Activated CD8-positive, alpha-beta memory T cell treated with anti-CD3 and anti-CD28 coated beads for 4 hours (primary cell): ENCODE measurements at regions not wholly inside any gene's neighbourhood (a gene's known extent, or its start where the extent isn't known, plus 50 kb on each side); places are given as distances from the start of the nearest gene placed in this dataset.
"Not testable (repeated sequence)": the region's sequence is repeated elsewhere in the genome, so short reads cannot be mapped to it uniquely, and the experiment has no call there.

ENCODE experiments used
- DNase-seq, 2 donors: peaks; one replicate each; pipeline ENCODE4 v3.0.0-alpha.2; 2020; ENCODE audit warnings: low read depth in 2 of 2

DNA sequence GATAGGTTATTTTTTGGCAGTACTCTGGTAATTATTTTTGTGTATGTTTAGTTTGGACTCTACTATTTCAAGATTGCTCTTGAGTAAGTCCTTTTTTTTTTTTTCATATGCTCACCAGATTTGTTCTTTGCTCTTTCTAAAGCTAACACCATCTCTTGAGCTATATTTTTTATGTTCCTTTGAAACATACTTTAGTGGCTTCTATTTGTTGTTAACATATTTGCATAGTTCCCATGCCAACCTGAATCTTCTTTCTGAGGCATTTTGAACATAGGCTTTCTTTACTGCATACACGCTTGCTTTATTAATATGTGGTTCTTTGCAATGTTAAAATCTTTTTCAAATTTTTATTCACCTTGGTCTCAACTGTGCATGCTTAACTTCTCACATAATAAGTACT lies 1644.9 kb downstream of the SUCLG1 start:
- no peak for DNase-seq

DNA sequence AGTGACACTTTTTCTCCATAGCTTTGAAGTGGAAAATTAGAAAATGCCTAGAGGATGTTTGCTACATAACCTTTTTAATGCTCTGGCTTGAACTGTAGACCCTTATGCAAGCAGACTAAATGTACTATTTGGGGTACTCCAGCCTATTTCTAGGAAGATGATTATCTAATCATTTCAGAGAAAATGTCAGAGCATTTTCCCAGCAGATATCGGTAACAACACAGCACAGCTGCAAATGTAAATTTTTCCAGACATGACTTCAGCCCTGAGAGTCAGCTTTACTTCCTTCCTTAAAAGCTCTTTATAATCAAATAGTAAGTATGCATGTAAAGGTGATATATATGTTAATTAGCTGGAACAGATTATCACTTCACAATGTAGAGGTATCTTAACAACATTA lies 1647.1 kb downstream of the SUCLG1 start:
- no peak for DNase-seq

DNA sequence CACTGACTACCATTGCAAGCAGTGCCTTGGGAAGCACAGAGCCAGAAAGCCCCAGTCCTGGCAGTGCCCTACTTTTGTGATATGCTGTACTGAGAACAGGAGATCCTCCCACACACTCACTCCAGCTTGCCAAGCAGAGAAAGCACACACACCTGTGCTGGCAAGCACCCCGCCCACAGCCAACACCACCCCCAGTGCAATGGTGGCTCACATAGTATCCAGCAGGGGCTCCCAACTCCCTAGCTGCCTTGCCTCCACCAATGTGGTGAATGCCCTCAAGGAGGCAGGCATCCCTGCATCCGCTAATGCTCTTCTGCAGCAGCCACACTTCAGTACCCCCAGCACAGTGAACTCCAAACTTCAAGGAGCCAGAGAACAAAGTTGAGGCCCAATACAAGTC lies 1655.8 kb downstream of the SUCLG1 start:
- DNase-seq, result no peak

DNA sequence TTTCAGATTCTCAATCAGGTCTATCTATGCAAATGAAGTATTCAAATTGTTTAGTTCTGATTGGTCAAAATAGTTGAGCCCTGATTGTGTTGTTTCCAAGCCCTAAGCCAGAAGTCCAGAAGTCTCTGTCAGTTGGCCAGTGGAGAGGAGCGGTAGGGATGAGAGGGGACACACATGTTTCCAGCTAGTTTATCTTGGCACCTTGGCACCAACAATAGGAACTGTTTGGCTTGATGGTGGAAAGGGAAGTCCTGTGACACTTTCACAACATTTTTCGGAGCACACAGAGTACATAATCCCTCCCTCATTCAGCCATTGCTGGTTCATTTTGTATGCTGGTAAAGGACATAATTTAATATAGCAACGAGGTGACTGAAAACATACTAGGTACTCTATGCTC lies 1661.6 kb downstream of the SUCLG1 start:
- no peak for DNase-seq

DNA sequence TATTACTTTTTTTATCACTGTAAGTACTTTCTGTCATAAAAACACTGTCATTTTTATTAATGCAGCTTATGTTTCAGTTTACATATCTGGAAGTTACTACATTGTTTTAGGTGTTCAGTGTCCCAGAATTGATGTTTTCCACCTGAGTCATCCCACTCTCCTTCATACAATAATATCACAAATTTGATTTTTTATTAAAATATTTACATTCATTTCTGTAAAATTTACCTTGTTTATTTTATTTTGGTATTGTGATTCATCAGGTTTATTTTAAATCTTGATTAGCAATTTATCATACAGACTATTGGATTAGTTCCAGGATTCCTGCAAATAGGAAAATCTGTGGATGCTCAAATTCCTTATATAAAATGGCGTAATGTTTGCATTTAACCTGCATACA lies 1662.9 kb downstream of the SUCLG1 start:
- no peak for DNase-seq

DNA sequence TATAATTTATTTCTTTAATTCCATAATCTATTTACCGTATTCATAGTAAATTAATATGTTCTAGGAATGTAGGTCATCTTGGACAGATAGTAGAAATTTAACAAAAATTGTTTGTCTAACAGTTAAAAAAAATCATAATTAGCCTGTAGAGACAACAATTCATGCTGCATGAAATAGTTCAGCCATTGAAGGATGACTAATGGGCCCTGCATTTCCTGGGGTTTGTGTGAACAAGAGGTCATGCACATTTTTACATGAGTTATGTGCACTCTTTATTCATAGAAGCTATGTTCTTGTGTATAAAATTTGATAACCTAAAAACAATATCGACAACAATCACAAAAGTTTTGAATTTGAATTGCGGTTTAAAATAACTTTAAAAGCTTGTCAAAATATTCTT lies 1663.6 kb downstream of the SUCLG1 start:
- no peak for DNase-seq

DNA sequence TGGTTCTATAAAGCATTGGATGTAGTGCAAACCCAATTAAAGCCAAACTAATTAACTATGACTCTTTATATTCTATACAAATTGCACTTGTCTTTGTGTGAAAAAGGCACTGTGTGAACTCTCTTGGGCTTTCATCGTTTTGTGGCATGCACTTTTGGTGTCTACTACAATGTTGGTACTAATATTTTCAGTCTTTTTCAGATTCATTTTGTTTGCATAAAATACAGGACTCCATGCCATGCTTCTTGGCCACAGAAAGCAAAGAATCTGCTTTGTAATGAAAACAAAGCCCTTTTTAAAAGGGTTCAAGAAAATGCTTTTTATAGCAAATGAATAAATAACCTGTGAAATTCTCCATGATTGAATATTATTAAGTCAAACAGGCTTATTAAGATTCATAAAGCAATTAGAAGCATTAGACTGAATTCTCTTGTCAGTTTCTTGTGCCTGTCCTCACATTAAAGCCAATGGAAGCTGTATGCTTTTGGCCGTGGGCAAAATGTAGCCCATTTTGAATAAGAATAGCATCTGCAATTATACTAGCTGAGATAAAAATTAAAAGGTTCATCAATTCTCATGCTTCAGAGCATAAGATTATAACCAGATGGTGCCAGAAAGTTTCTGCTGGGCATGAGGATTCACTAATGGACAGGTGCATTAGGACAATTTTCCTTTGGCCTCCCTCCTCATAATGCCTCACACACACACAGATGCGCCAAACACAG lies 1665.2 kb downstream of the SUCLG1 start:
- DNase-seq, result no peak

DNA sequence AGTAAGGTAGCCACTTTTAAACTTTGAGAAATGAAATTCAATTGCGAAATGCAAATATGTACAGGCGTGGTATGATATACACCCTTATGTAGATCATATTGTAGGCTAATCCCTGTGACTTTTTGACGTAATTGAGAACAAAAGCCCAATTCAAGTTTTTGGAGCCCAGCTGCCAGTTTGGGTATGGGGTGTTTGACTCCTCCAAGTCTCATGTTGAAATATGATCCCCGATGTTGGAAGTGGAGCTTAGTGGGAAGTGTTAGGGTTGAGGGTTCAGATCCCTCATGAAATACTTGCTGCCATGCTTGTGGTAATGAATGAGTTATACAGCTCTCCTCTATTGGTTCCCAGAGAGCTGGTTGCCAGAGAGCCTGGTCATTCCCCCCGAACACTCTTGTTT lies 1666.8 kb downstream of the SUCLG1 start:
- no peak for DNase-seq

DNA sequence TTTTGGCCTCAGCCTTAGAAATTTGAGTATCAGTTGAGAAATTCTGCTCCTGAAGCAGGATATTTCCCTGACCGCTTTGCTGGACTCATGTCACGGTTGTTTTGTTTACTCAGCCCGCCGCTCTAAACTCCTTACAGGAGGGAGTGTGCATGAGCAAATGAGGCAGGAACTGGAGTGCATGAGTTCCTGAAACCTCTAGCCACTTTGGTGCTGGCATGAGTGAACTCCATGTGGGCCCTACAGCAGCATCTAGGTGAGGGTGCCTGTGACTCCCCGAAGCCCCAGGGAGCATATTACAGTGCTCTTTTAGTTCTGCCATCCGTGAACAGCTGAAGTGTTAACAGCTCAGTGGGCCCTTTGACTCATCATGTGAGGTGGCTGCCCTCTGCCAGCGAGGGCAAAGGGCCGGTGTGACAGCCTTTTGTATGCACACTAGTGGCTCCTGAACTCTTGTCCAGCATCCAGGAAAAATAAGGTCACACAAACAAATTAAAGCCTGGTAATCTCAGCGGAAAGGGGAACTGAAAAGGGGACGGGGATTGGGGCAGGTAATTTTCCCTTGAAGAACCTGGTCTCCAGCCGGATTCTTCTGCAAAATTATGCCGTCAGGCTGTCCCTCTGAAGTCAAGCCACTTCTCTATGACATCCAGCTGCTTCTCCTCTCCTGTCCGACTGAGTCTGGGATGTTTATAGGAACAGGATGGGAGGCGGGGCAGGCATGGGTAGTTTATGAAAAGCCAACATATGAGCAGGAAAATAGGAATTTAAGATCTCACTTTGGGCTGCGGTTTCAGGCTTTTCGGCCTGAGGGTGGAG lies 1668.7 kb downstream of the SUCLG1 start:
- DNase-seq, result no peak

DNA sequence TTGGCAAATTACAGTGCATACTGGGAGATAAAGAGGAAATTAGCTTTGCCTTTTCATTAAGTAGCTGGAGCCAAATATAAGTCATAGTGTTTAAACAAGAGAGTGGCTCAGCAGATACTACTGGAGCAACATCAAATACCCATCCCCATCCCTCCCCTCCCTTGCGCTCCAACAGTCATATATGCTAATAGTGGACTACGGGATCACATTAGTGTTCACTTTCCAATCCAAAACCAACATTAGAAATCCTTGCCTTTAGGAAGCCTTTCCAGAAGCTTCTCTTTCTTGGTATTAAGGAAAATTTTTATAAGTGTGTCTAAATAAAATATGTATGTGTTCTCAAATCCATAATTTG lies 1669.3 kb downstream of the SUCLG1 start:
- DNase-seq, result no peak

DNA sequence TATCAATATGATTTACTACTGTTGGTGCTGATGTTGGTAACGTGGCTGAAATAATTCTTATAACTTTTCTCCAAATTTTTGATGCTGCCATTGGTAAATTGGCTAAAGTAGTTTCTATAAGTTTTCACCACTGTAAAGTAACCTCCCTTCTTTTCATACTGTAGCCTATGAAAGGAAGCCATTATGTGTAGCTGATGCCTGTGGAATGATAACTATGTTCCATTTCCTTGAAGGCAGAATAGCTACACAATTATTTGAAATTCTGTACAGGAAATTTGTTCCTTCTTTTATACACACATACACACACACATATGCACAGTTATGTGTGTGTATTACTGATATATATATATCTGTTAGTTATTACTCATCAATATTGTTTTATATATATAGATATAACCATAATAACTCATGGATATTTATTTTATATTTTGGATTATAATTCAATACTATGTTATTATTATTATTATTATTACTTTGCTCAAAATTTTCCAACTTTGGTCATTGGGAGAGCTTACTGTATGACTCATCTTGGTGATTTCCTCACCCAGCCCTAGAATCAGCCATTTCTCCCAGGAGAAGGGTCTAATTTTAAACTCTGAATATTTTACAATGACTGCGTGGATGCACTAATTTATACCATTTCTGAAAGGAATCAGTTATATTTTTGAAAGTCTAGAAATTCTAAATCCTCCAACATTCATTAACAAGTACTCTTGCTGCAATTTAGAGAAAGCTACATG lies 1677.7 kb downstream of the SUCLG1 start:
- no peak for DNase-seq

DNA sequence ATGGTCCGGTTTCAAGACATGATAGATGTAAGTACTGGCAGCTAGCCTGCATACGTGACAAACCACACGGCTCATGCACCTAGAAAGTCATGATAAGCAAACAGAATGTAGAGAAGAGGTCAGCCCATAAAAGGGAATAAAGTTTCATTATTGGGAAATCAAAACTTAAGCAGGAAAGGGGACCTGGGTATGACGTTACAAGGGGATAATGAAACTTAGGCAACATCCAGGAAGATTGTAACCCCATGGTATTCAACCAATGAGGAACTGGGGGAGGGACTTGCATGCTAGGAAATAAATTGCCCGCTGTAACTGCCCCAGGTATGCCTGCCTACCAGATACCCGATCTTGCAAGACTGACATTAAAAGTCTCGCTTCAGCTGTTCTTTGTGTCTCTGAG lies 1679.0 kb downstream of the SUCLG1 start:
- DNase-seq, result no peak

DNA sequence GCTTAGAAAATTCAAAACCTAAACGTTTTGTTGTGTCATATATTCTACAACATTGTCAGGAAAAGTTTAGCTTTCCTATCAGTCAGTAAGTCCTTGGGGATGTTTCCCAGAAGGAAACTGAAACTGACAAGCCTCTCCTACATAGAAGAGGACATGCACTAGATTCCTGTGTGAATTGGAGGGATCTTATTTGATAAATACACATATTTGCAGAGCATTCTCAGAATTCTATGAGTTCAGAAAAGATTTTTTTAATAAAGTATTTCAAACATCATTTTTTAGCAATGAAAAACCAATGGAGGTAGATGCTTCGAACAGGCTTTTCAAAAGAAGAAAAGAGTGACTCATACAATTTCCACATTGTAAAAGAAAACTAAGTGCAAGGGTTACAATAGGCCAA lies 1706.7 kb downstream of the SUCLG1 start:
- no peak for DNase-seq

DNA sequence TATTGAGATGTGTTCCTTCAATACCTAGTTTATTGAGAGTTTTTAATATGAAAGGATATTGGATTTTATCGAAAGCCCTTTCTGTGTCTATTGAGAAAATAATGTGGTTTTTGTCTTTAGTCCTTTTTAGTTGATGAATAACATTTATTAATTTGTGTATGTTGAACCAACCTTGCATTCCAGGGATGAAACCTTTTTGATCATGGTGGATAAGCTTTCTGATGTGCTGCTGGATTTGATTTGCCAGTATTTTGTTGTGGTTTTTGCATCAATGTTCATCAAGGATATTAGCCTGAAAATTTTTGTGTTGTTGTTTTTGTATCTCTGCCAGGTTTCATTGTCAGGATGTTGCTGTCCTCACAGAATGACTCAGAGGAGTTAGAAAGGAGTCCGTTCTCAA lies 1710.4 kb downstream of the SUCLG1 start:
- no peak for DNase-seq

DNA sequence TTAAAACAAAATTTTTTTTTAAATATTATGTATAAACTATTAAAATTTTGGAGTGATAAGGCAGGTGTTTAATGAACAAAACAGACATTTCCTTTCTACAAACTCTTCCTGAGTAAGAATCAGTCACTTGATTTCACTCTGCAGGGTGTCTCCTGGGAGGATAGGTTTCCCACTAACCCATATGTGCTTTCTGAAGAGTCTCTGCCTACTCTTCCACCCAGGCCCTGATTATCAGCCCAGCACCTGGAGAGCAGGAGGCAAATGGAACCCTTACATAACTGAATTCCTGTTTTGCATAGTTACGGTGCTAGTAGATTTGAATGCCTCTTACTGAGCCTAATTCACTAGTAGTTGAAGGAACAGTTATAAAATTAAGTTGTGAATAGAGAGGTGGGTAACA lies 1718.6 kb downstream of the SUCLG1 start:
- DNase-seq, result no peak

DNA sequence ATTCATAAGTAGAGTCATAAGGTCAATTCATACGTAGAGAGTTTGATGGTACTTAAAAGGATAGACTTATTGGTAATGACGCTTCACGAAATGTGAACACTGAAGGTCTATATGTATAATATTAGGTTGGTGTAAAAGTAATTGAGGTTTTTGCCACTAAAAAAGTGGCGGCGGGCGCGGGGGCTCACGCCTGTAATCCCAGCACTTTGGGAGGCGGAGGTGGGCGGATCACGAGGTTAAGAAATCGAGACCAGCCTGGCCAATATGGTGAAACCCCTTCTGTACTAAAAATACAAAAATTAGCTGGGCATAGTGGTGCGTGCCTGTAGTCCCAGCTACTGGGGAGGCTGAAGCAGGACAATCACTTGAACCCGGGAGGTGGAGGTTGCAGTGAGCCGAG lies 1721.1 kb downstream of the SUCLG1 start:
- not testable (repeated sequence) for DNase-seq

DNA sequence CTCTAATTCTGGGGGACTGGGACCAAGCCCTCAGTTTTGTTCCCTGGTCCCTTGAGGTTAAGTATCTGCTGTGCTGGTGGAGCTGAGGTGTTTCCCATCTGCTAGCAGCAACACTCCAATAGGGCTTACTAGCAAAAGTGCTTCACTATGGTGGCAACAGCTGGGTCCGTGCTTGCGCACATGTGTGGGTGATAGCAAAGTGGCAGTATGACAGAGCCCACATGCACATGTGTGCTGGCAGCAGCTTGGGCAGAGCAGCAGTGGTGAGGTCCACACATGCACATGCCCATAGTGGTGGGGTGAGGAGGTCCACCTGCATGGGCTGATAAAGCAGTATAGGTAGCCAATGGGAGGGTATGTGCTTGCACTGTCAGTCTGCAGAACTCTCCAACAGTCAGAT lies 1723.7 kb downstream of the SUCLG1 start:
- DNase-seq, result no peak

DNA sequence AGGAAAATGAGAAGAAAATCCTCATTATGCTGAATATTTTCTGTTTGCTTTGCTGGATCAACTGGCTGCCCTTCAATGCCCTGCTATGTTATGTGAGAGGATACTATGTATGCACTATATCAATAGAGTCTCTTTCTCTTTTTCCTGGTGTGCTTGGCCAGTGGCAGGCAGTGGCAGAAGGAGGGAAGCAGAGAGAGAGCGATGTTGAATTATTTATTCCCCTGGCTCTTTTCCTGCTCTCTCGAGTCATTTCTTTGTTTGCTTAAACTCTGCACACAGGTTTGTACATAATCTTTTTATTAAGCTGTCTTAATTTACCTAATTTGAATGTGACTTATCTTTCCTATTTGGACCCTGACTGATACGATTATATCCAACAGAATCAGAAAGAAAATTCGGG lies 1727.3 kb downstream of the SUCLG1 start:
- no peak for DNase-seq

DNA sequence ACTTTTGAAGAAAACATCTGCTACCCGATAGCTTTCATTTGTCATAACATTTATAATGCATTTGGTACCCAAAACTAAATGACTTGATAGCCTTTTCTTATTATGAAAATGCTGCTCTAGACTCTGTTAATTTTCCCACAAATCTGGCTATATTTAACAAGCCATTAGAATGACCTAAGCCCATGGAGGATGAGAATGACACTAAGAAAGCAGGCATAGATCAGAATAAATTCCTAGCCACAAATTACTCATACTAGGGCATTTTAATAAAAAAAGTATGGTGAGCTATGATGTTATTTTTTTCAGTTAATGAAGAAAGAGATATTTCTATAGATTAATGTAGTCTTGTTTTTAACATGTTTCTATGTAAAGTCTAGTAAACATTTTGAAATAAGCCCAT lies 1728.3 kb downstream of the SUCLG1 start:
- no peak for DNase-seq

DNA sequence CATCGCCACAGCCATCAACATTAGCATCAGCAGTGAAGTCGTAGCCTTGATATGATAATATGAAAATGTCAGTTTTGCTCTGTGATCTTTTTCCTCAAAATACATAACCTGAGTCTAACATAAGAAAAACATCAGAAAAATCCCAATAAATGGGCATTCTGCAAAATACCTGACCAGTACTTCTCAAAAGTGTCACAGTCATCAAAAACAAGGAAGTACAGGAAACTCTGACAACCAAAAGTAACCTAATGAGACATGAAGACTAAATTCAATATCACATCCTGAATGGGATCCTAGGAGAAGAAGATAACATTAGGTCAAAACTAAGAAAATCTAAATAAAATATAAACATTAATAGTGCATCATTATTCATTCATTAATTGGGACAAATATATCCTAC lies 1731.0 kb downstream of the SUCLG1 start:
- DNase-seq, result no peak

DNA sequence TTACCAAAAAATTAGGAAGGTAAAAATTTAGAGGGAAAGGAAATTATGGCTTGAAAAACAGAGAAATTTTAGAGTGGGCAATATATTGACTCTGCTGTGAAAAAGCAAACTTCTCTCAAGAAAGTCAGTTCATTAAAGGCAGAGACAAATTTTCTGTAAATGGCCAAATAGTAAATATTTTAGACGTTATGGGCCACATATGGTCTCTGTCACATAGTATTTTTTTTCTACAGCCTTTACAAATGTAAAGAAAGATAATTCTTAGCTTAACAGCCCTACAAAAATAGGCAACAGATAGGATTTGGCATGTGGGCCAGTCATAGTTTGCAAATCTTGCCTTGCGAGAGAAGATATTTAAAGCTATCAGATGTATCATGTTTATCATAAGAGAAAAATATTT lies 1750.4 kb downstream of the SUCLG1 start:
- no peak for DNase-seq

DNA sequence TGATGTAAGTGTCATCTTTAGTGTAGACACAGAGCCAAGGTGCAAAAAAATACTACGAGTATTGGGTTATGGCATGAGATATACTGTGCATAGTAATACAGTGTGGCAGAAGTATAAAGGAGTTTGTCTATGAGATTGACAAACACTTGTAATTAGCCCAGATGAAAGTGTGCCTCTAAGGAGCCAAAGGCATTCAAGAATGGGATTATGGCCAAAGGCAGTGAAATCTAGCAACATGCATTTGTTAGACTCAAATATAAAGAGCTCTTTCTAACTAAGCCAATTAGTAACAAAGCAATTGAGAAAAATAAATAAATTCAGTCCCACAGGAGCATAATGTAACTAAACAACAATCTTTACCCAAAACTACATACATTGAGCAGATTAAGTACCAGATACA lies 1761.8 kb downstream of the SUCLG1 start:
- no peak for DNase-seq

DNA sequence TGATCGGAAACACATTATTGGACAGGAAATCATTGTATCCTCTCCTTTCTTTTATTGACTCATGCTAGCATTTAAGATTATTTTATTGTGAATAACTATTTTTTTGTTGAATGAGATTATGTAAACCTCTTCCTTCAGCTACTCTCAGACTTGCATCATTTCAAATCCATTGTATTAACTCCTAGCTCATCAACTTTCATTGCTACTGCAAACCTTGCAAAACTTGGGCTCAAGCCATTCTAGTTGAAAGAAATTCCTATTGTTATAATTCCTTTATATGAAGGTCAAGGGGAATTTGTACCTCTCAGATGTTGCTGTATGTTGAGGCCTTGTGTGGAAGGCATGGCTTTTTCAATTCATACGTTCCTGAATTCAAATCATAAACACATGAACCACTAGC lies 1764.6 kb downstream of the SUCLG1 start:
- no peak for DNase-seq
